Fibroblast of lung (primary cell): ENCODE measurements at regions not wholly inside any gene's neighbourhood (a gene's known extent, or its start where the extent isn't known, plus 50 kb on each side); places are given as distances from the start of the nearest gene placed in this dataset.

Experiments
- DNase-seq, 2 donors: peaks; one replicate each; pipeline versions ENCODE4 v3.0.0 to v3.0.0-alpha.2; 2010; ENCODE audit warnings: low read depth in 2 of 2
- H2AFZ ChIP-seq: 2 replicates; pipeline ENCODE4 v1.5.1; 2012; ENCODE audit warnings: low read length, control low read depth, inconsistent platforms
- H3K27ac ChIP-seq: 2 replicates; pipeline ENCODE4 v1.5.1; 2011; ENCODE audit warnings: low read length, control low read depth; ENCODE audit not compliant: insufficient read depth
- H3K27me3 ChIP-seq: 2 replicates; pipeline ENCODE4 v1.5.1; 2011; ENCODE audit warnings: mild to moderate bottlenecking, low read length; ENCODE audit not compliant: control insufficient read depth, insufficient read depth
- H3K36me3 ChIP-seq: 2 replicates; pipeline ENCODE4 v1.5.1; 2011; ENCODE audit warnings: low read length; ENCODE audit not compliant: control insufficient read depth, insufficient read depth
- H3K4me1 ChIP-seq: 2 replicates; pipeline ENCODE4 v1.5.1; 2011; ENCODE audit warnings: low read length; ENCODE audit not compliant: control insufficient read depth, insufficient read depth; ENCODE audit errors: extremely low read depth
- H3K4me2 ChIP-seq: 2 replicates; pipeline ENCODE4 v1.5.1; 2011; ENCODE audit warnings: low read length, control low read depth; ENCODE audit not compliant: insufficient read depth; ENCODE audit errors: extremely low read depth
- H3K4me3 ChIP-seq, 4 experiments: fragments of 200-600 bp in 1 of 4; sonication (generic) in 1 of 4; replicated peaks in 1 of 4; 2 replicates each; pipeline ENCODE4 v1.5.1; 2011 to 2016; ENCODE audit warnings: low read length in 4 of 4, low read depth in 3 of 4, mild to moderate bottlenecking in 3 of 4, control low read depth in 2 of 4, inconsistent platforms in 1 of 4, mixed read lengths in 1 of 4; ENCODE audit not compliant: insufficient read depth in 1 of 4; ENCODE audit errors: control extremely low read depth in 1 of 4
- H3K79me2 ChIP-seq: 2 replicates; pipeline ENCODE4 v1.5.1; 2012; ENCODE audit warnings: mild to moderate bottlenecking, low read length, inconsistent platforms; ENCODE audit not compliant: control insufficient read depth, insufficient read depth
- H3K9ac ChIP-seq: 2 replicates; pipeline ENCODE4 v1.5.1; 2011; ENCODE audit warnings: mild to moderate bottlenecking, low read length, control low read depth; ENCODE audit not compliant: insufficient read depth
- H3K9me3 ChIP-seq: 2 replicates; pipeline ENCODE4 v1.5.1; 2012; ENCODE audit warnings: low read depth, low read length; ENCODE audit not compliant: control insufficient read depth, insufficient read depth
- H4K20me1 ChIP-seq: 2 replicates; pipeline ENCODE4 v1.5.1; 2011; ENCODE audit warnings: low read length; ENCODE audit not compliant: control insufficient read depth, insufficient read depth; ENCODE audit errors: extremely low read depth
- EZH2 ChIP-seq: IDR thresholded peaks from 2 replicates; pipeline ENCODE4 v1.5.1; 2012; ENCODE audit warnings: low read length, control low read depth, mild to moderate bottlenecking; ENCODE audit errors: missing control alignments
- TF ChIP-seq, protein P1 (sequence below), 2 donors: IDR thresholded peaks in 1 of 2; conservative IDR thresholded peaks in 1 of 2; 1 replicate in 1 of 2; 2 replicates in 1 of 2; pipeline ENCODE4 v1.5.1; 2011 to 2012; ENCODE audit warnings: low read length in 2 of 2, control low read depth in 1 of 2, inconsistent platforms in 1 of 2, low read depth in 1 of 2, mild to moderate bottlenecking in 1 of 2

DNA sequence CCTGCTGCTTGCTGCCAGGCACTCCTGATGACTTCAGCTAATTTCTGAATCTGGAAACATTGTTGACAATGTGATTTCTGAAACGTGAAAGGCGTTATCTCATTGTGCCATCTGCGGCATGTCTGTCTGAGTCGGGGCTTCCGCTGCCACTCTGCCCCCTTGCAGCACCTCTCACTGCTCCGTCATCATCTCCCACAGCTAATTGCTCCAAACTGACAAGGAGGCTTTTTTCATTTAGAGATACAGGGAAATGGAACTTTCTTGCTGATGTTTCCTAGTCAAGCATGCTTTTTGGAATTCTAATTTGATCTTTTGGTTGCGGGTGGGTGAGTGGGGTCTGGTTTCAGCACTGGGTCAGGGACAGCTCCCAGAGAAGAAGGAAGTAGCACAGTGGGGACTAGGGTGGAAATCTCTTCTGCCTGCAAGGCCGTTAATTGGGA, 233.5 kb downstream of the DHX35 start:
- DNase-seq, result no peak
- H3K27ac ChIP-seq, result no peak overlapping the region
- H3K4me1 ChIP-seq, result no peaks in the 10 kb centered on the region
- H4K20me1 ChIP-seq, result no peaks in the 10 kb centered on the region
- TF ChIP-seq, protein P1, sequence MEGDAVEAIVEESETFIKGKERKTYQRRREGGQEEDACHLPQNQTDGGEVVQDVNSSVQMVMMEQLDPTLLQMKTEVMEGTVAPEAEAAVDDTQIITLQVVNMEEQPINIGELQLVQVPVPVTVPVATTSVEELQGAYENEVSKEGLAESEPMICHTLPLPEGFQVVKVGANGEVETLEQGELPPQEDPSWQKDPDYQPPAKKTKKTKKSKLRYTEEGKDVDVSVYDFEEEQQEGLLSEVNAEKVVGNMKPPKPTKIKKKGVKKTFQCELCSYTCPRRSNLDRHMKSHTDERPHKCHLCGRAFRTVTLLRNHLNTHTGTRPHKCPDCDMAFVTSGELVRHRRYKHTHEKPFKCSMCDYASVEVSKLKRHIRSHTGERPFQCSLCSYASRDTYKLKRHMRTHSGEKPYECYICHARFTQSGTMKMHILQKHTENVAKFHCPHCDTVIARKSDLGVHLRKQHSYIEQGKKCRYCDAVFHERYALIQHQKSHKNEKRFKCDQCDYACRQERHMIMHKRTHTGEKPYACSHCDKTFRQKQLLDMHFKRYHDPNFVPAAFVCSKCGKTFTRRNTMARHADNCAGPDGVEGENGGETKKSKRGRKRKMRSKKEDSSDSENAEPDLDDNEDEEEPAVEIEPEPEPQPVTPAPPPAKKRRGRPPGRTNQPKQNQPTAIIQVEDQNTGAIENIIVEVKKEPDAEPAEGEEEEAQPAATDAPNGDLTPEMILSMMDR (conservative IDR thresholded peaks at IDR 0.05 in 1 of 2, IDR thresholded peaks at IDR 0.05 in 1 of 2; ENCODE audit: low read depth in 1 of 2, low read length in 2 of 2), result no peak
- TF ChIP-seq EZH2, result no peak
- H3K27me3 ChIP-seq, result no peaks in the 10 kb centered on the region
- no peak overlapping the region for H3K4me3 ChIP-seq
- no peaks in the 10 kb centered on the region for H3K79me2 ChIP-seq
- no peaks in the 10 kb centered on the region for H3K36me3 ChIP-seq
- no peaks in the 10 kb centered on the region for H3K9me3 ChIP-seq
- no peak overlapping the region for H3K9ac ChIP-seq
- no peak overlapping the region for H2AFZ ChIP-seq
- no peak overlapping the region for H3K4me2 ChIP-seq

DNA sequence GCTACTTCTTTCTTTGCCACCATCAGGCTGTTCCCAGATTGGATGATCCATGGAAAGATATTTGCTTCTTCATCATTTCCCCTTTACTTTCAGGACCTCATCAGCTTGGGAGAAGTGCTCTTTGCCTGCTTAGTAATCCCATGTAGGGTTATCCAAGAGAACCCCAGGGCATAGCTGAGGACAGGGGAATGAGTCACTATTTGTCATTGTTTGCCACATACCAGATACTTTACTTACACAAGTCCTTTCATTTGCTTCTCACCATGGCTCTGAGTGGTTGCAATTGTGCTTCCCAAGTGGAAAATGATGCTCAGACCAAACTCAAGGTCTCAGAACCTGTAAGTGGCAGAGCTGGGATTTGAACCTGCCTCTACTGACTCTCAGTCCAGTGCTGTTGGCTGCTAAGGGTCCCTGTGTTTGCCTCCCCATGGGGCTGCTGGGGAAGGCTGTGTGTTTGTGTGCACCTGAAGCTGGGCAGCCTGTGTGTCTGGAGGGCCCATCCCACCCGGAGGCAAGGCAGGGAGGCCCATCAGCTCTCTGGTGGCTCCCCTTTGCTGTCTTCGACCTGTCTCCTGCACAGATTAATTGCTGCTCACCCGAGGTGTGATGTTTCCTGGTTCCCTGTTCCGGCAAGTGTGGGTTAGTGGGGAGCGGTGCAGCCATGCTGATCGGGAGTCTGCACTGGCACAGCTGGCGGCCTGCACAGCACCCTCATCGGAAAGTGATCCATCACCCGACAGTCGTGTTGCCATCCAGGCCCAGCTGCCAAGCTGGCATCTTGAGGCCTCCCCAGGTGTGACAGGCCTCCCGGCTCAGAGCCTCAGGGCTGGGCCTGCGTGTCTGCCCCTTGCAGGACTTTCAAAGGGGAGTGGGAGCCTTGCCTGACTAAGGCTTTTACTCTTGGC, 228.8 kb downstream of the DHX35 start:
- Histone ChIP-seq H3K4me3 (no peak overlapping the region), H3K27ac (no peak overlapping the region), H3K27me3 (no peaks in the 10 kb centered on the region), H3K4me2 (no peak overlapping the region), H4K20me1 (no peaks in the 10 kb centered on the region), H3K9me3 (no peaks in the 10 kb centered on the region), H3K4me1 (no peaks in the 10 kb centered on the region), H3K79me2 (no peaks in the 10 kb centered on the region), H3K36me3 (no peaks in the 10 kb centered on the region), H2AFZ (no peak overlapping the region), H3K9ac (no peak overlapping the region)
- no peak for TF ChIP-seq EZH2
- TF ChIP-seq, protein P1 (conservative IDR thresholded peaks at IDR 0.05 in 1 of 2, IDR thresholded peaks at IDR 0.05 in 1 of 2; ENCODE audit: low read depth in 1 of 2, low read length in 2 of 2), result no peak
- DNase-seq, result peak in 1 of 2 donors; percentile 15

DNA sequence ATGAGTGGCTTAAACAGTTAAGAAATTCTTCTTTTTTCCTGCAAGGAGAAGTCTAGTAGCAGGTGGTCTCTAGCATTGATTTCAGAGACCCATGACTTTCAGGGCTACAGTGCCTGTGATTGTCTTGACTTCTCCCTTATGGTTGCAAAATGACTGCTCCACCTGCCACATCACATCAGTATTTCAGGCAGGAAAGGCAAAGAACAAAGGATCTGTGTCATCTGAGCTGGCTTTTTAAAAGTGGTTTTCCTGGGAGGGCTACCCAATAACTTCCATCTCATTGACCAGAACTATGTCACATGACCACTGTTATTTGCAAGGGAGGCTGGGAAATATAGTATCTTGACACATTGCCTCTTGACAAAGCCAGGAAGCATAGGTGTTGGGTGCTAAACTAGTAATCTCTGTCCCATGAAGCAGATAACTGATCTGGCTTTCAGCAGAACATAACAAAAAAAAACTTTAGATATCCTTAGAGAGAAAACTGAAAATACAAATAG, 226.2 kb downstream of the DHX35 start:
- no peaks in the 10 kb centered on the region for H3K4me1 ChIP-seq

More for the DNA sequence above, 226.2 kb downstream of the DHX35 start:
- H3K4me2 ChIP-seq, result no peak overlapping the region
- no peaks in the 10 kb centered on the region for H3K79me2 ChIP-seq
- H3K27me3 ChIP-seq, result no peaks in the 10 kb centered on the region
- no peak overlapping the region for H3K27ac ChIP-seq
- no peaks in the 10 kb centered on the region for H3K36me3 ChIP-seq
- no peak overlapping the region for H2AFZ ChIP-seq
- H3K4me3 ChIP-seq, result no peak overlapping the region
- no peak overlapping the region for H3K9ac ChIP-seq
- H3K9me3 ChIP-seq, result no peaks in the 10 kb centered on the region
- no peak for DNase-seq
- no peak for TF ChIP-seq EZH2
- TF ChIP-seq, protein P1 (conservative IDR thresholded peaks at IDR 0.05 in 1 of 2, IDR thresholded peaks at IDR 0.05 in 1 of 2; ENCODE audit: low read depth in 1 of 2, low read length in 2 of 2), result no peak
- no peaks in the 10 kb centered on the region for H4K20me1 ChIP-seq
